ENCODE measurements at regions not wholly inside any gene's neighbourhood (a gene's known extent, or its start where the extent isn't known, plus 50 kb on each side); places are given as distances from the start of the nearest gene placed in this dataset.
"Not testable (repeated sequence)": the region's sequence is repeated elsewhere in the genome, so short reads cannot be mapped to it uniquely, and the experiment has no call there.

DNA sequence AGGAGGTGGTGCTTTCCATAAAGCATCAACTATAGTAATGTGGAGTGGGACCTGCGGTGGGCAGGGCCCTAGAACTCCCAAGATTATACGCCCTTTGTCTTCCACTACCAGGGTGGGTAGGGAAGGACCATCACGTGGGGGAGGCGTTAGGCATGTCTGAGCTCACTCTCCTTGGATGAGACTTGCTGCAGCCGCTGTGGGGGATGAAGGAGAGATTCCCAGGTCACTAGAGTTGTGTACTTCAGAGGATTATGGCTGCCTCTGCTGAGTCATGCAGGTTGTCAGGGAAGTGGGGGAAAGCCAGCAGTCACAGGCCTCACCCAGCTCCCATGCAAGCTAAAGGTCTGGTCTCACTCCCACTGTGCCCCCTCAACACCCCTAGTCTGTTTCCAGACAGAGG lies 195.0 kb upstream of the NBEA start:
- DNase-seq (ENCODE audit: low read depth, low spot score), result not testable (repeated sequence)

DNA sequence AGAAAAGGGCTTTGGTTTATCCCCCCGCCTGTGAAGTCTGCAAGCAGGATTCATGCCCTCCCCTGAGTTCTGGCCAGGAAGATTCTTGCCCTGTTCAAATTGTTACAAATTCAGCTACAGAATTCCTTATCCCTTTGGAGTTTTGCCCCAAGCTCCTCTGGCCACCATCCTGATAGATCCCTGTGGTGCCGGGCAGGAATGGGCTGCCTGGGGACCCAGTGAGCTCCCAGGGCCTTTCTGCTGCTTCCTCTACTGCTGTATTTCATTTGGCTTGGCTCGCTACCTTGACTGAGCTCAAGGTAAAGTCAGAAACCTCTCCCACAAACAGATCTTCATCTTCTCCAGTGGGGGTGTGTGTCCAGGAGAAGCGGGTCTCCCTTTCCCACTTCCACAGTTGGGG lies 194.6 kb upstream of the NBEA start:
- DNase-seq (ENCODE audit: low read depth, low spot score), result no peak

DNA sequence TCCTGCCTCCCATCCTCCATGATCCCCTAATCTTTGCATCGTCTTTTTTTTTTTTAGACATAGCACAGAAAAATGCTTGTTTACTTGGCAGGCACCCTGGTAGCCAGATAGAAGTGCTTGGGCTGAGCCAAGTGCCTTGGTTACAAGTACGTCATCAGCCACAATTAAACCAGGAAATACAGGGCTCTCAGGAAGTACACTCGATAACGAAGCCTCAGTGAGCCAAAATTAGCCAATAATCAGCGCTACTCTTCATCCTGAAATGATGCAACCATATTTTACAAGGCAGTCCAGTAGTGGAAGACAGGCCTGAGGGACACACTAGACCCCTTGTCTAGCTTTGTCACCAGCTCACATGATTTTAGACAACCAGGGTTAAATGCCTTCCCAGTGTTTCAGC lies 194.0 kb upstream of the NBEA start:
- DNase-seq (ENCODE audit: low read depth, low spot score), result no peak

DNA sequence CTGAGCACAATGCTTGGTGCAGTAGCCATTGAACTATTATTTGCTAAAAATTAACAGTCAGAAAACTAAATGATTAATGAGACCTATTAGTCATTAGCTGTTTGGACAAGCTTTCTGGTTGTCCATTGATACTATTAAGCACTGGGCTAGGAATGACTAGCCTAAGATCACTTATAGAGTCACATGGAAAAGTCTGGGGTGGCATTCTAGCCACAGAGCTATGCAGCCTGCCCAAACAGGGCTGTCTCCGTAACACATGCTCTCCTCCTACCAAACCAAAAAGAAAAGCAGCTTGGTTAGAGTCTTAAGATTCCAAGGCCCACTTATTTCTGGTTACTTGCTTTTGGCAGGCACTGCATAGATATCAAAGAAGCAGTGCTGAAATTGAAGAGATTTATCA lies 193.5 kb upstream of the NBEA start:
- DNase-seq (ENCODE audit: low read depth, low spot score), result no peak

DNA sequence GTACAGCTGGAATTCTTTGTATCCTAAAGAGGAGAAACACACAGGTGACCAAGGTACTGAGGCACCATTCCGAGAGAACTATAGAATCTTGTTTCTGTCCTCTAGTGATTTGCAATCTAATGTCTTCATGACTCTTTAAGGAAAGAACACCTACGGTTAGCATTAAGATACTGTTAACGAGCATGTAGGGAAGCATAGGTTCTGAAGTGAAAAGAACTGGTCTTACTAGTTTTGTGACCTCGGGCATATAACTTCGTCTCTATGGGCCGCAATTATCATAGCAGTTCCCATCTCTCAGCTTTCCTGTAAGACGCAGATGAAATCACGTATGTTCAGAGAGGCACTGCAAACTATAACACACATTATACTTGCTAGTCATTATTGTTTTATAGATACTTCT lies 193.0 kb upstream of the NBEA start:
- DNase-seq (ENCODE audit: low read depth, low spot score), result no peak

DNA sequence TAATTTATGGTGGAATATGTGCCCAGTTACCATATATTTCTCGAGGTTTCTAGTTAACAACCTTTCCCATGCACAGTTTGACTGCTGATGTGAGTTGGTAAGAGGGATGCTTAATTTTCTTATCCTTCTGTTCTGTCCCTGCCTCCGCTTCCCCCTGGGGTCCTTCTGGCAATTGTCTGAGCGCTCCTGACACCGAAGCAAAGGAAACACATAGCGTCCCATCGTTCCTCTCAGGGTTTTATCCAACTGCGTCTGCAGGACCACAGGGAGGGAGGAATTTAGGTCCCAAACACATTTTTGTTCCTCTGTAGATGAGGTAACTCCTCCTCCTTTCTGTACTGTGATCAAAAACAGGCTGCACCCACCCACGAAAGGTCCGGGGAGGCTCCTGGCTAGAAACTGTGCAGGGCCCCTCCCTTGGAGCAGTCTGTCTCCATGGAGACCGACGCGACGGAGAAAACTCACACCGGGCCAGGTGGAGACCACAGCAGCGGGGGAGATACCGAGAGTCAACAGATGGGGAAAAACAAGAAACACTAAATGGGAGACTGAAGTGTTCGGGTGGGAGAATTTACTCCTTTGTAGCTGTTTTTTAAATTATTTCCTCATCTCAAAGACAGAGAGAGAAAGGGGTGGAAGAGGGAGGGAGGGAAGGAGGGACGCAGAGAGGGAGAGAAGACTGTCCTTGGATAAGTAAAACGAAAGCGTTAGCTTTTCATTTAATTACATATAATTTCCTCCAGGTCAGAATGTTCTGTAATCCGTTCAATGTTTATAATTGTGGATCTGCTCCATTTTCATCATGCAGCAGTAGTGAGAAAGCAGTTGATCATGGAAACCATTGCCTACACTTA lies 191.8 kb upstream of the NBEA start:
- DNase-seq (ENCODE audit: low read depth, low spot score), result no peak

DNA sequence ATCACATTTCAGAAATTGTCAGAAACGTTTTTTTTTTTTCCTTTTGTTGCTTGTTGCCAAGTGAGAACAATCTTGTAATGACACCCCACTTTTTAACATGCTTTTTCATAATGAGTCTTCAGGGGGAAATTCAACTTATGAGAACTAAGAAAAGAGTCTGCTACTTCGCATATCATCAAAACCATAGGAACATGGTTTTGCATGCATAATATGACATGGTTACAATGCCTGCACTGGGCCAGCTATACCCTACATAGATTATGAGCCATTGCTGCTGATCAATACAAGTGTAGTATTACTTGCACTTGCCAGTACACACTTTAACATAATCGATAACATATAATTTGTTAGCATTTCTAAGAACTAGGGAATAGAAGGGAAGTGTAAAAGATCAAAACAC lies 191.0 kb upstream of the NBEA start:
- no peak for DNase-seq (ENCODE audit: low read depth, low spot score)

DNA sequence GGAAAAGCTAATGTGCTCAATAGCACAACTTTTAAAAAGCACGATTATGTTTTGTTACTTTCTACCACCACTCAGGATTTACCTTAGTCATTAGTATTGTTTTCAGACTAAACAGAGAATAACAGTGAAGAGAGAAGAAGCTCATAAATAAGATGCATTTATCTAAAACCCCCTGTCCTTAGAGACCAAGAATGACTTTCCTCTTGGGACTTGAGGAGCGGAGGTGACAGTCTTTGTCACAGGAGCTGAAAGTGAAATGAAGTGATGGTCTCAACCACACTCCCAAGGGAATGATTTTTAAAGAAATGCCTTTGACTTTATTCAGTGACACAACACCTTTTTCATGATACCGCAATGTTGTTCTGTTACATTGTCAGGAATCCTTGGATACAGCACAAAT lies 190.6 kb upstream of the NBEA start:
- no peak for DNase-seq (ENCODE audit: low read depth, low spot score)

DNA sequence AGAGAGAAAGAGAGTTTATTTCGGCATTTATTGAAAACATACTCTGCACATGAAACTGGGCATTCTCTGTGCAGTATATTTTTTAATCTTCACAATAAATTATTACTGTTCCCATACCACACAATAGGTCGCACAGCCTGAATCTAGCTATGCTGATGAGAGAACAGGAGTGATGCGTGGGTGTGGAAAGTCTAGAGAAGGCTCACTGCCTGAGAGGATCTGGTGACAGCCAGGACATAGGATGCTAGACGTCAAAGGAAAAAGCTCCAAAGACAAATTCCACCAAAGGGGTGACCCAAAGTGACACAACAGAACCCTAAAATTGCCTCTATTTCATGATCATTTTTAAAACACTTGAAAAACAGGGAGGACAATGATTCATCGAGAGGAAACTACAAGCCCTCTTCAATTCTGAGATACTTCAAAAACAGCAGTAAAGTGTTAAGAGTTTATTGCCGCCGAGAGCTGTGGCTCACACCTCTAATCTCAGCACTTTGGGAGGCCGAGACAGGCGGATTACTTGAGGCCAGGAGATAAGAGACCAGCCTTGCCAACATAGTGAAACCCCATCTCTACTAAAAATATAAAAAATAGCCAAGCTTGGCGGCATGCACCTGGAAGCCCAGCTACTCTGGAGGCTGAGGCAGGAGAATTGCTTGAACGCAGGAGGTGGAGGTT lies 189.6 kb upstream of the NBEA start:
- no peak for DNase-seq (ENCODE audit: low read depth, low spot score)

DNA sequence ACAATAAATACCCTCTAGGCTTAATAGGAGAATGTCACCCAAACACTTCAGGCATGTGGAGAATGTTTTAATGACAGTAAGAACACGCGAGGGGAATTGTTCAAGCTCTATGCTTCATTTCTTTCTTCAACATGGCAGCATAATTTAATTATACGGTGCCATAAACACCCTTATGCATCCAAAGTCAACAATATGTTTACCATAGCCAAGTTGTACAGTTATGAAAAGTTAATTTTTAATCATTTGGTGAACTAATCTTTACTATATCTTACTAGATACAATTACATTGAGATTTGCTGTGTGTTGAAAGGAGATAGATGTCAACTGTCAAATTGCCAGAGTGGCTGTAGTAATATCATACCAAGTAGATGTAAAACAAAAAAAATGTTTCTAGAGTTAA lies 185.9 kb upstream of the NBEA start:
- no peak for DNase-seq (ENCODE audit: low read depth, low spot score)

DNA sequence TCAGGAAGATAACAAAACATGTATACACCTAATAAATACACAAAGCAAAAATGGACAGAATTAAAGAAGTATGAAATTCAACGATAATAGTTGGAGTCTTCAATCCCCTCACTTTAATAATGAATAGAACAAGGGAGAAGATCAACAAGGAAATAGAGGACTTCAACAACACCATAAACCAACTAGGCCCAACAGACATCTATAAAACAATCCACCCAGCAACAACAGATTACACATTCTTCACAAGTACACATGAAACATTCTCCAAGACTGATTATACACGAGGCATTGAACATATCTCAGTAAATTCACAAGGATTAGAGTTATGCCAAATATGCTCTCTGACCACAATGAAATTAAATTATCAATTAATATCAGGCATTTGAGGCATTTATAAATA lies 185.5 kb upstream of the NBEA start:
- DNase-seq (ENCODE audit: low read depth, low spot score), result no peak

DNA sequence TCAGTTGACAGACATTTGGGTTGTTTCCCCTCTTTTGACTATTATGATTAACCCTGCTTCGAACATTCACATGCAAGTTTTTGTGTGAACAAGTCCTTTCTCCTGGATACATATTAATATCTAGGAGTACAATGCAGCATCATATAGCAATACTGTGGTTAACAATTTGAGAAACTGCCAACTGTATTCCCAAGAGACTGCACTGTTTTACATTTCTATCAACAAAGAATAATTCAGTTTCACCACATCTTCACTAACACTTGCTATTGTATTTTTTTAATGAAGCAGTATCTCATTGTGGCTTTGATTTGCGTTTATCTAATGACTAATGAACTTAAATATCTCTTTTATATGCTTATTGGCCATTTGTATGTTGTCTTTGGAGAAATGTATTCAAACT lies 184.6 kb upstream of the NBEA start:
- DNase-seq (ENCODE audit: low read depth, low spot score), result no peak

DNA sequence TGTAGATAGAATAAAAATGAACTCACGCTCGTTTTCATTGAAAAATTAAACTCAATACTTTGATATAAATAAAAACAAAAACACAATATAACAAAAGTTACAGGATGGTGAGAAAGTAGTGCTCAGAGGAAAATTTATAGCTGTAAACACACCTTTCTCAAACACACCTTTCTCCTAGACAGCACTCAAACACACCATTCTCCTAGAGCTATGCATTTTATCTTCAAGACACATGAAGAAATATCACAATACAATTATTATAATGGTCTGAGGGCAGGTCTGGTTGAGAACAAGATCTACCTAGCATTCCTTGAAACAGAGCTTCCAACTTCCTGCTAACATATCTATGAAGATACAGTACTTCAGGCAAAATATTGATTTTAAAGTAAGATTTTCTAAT lies 183.4 kb upstream of the NBEA start:
- no peak for DNase-seq (ENCODE audit: low read depth, low spot score)

DNA sequence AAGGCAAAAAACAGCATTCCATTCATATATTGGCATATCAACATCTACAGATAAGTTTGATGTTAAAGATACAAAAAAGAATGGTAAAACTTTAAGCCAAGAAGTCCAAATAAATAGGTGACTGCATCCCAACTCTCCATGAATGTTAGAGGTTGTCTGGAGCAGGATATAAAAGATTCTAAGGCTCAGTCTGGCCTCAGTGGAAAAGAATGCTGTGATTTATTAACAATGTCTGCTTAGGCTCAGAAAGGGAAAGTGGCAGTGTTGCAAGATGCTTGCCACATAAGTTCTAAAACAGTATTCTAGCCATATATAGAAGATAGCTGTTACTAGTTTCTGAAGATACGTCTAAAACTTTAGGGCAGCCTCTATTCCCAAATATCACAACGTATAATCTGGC lies 179.8 kb upstream of the NBEA start:
- no peak for DNase-seq (ENCODE audit: low read depth, low spot score)

DNA sequence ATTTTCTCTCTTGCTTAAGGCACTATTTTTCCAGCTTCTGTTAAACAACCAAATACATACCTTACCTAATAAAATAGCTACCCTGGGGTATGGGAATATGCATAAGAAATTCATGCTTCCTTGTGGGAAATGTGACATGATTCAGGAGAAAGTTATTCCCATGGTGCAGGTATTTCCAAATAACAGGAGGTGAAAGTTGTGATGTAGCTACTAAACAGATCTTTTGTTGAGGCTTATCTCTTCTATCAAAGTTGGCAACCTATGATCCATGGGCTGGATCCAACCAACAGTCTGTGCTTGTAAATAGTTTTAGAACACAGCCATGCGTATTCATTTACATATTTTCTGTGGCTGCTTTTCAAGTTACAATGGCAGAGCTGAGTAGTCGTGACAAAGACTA lies 177.8 kb upstream of the NBEA start:
- DNase-seq (ENCODE audit: low read depth, low spot score), result no peak

DNA sequence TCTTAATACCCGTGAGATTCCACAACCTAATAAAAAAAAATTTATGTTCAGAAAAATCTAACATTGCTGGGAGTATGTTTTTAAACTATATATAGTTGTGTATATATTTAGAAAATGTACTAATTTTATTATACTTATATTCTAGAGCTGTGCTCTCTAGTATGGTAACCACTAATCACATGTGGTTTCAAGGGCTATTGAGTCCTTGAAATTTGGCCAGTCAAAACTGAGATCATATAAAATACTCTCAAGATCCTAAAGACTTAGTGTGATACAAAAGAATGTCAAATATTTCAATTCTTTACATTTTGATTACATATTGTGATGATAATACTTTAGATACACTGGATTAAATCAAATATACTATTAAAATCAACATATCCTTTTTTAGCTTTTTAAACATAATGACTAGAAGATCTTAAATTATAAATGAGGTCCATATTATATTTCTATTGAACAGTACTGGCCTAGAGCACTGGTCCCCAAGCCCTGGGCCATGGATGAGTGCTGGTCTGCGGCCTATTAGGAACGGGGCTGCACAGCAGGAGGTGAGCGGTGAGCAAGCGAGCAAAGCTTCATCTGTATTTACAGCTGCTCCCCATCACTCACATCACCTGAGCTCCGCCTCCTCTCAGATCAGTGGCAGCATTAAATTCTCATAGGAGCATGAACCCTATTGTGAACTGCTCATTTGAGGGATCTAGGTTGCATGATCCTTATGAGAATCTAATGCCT lies 176.5 kb upstream of the NBEA start:
- DNase-seq (ENCODE audit: low read depth, low spot score), result no peak

DNA sequence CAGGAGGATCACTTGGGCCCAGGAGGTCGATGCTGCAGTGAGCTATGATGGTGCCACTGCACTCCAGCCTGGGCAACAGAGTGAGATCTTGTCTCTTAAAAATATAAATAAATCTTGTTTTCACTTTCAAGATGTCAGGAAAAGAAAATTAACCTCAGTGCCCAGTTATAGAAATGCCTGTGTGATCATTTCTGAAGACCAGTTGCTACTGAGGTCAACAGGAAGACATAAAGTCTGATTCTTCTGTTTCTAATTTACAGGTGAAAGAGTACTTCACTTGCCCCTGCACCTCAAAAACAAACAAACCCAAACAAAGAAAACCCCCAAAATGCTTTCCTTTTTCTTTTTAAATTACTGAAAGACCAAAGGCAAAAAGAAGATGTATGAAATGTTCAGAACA lies 174.3 kb upstream of the NBEA start:
- DNase-seq (ENCODE audit: low read depth, low spot score), result no peak

DNA sequence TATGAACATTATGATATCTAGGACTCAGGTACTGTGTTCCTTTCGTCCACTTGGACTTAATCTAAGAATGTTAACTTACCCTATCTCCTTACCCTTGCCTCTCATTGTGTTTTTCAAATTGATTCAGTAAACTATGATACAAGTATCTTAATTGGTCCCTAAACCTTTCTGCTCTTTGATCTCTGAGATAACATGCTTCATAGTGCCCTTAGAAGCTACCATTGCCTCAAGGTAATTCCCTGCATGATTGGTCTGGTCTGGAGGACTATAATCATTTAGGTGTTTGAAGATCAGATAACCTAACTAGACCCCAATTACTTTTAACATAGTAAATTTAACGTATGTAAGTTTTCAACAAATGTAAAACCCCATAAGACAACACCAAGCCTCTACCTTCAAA lies 169.9 kb upstream of the NBEA start:
- no peak for DNase-seq (ENCODE audit: low read depth, low spot score)

DNA sequence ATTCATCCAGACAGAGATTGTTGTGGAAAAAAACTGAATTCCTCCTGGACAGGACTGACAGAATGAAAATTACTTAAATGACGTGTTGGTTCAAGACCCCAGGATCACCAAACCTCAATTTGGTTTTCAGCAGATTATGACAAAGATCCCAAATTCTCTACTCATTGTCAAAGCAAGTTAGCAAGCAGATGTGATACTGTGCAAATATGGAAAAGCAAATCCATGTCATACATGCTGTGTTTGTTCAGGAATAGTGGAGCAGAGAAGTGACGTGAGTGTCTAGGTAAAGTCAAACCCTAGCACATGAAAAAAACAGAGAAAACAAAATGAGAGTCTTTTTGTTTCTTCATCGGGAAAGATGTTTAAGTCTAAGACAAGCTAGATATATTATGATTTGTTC lies 169.2 kb upstream of the NBEA start:
- no peak for DNase-seq (ENCODE audit: low read depth, low spot score)

DNA sequence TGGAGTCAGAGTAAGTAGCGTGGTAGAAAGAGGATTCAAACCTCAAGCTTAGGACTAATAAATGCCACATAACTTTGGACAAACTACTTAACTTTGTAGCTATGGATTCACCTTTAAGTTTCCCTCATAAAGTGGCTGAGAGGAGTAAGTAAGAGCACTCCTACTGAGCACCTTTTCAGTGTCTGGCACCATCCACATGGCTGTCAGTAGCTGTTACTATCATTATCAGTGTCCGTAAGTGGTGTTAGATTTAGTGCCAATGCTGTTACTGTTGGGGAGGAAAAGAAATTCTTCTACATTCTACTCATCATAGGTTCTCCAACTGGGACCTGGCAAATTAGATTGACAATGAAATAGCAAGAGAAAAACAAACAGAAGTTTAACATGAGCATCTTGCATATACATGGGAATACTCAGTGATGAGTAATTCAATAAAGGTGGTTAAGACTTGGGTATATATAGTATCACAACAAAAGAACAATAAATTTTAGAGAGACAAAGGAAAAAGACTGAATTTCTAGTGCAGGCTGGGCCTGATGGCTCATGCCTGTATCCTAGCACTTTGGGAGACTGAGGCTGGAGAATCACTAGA lies 165.6 kb upstream of the NBEA start:
- no peak for DNase-seq (ENCODE audit: low read depth, low spot score)

DNA sequence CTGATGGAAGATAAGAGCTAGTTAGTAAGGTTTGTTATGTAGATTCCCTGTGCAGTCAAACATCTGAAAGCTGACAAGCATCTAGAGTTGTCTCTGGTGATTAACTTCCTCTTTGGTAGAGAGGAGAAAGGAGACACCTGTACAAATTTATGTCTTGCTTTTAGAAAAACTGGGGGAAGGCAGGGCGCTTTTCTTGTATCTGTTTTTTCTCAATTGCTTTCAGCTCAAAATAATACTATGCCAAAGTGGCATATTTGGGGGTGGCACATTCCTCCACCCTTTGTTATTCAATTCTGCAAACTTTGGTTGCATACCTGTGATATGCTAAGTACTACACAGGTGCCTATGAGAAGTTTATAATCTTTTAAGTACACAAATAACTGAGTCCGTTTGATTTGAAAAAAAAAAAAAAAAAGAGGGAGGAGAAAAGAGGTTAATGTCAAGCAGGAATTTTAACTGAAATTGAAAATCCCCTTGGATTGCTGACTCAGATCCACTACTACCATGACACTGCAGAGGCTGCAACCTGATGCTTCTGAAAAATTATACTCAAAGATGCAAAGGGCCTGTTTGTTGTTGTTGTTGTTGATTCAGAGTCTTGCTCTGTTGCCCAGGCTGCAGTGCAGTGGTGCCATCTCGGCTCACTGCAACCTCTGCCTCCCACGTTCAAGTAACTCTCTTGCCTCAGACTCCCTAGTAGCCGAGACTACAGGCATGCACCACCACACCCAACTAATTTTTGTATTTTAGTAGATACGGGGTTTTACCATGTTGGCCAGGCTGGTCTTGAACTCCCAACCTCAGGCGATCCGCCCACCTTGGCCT lies 164.8 kb upstream of the NBEA start:
- DNase-seq (ENCODE audit: low read depth, low spot score), result no peak

DNA sequence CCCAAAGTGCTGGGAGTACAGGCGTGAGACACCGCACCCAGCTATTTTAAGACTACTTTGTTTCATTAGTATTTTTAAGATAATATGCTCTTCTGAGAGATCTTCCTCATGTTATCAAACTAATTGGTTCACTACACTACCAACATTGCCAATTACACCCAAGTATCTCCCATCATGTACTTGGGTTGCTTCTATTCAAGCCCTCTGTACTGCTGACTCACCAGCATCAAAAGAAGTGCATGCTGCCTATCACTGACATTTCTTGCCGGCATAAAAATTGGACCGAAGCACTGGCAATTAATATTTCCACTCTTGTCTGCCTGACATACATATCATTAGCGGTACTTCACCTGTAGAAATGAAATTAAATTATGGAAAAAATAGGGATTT lies 164.2 kb upstream of the NBEA start:
- no peak for DNase-seq (ENCODE audit: low read depth, low spot score)
